Upper lobe of left lung (tissue), 6 donors: ENCODE measurements at regions not wholly inside any gene's neighbourhood (a gene's known extent, or its start where the extent isn't known, plus 50 kb on each side); places are given as distances from the start of the nearest gene placed in this dataset.

Experiments
- ATAC-seq, 2 donors: fragments of 200-7000 bp; cut with Tn5 transposase; one replicate each; pipeline ENCODE4 v1.9.1; 2022; ENCODE audit warnings: mild to moderate bottlenecking in 2 of 2, moderate library complexity in 2 of 2; ENCODE audit not compliant: low FRiP score in 2 of 2
- DNase-seq, 2 donors: peaks; one replicate each; pipeline ENCODE4 v3.0.0-alpha.2; 2019 to 2020
- H3K27ac ChIP-seq, 4 donors: fragments of 200-600 bp; sonication (generic); one replicate each; pipeline ENCODE4 v1.5.1; 2016 to 2019
- H3K27me3 ChIP-seq, 4 donors: fragments of 200-600 bp; sonication (generic); one replicate each; pipeline ENCODE4 v1.5.1; 2017 to 2019
- H3K36me3 ChIP-seq, 4 donors: fragments of 200-600 bp; sonication (generic); one replicate each; pipeline ENCODE4 v1.5.1; 2016 to 2019
- H3K4me1 ChIP-seq, 4 donors: fragments of 200-600 bp; sonication (generic); one replicate each; pipeline ENCODE4 v1.5.1; 2018 to 2019
- H3K4me3 ChIP-seq, 4 donors: fragments of 200-600 bp; sonication (generic); one replicate each; pipeline ENCODE4 v1.5.1; 2017 to 2019; ENCODE audit warnings: mild to moderate bottlenecking in 2 of 4, moderate library complexity in 1 of 4
- H3K9me3 ChIP-seq, 4 donors: fragments of 200-600 bp; sonication (generic); one replicate each; pipeline ENCODE4 v1.5.1; 2018 to 2019
- CTCF ChIP-seq, 6 experiments: fragments of 450-650 bp in 4 of 6; fragments of 200-600 bp in 2 of 6; sonication (generic) in 2 of 6; IDR thresholded peaks; one replicate each; pipeline ENCODE4 v1.5.1; 2016 to 2019; ENCODE audit warnings: antibody characterized with exemption in 6 of 6
- EP300 ChIP-seq, 4 donors: sonication (generic); formaldehyde crosslinking; IDR thresholded peaks; one replicate each; pipeline ENCODE4 v1.5.1; 2017; ENCODE audit warnings: antibody characterized with exemption in 4 of 4, control low read depth in 2 of 4
- POLR2A ChIP-seq, 4 donors: fragments of 450-650 bp; IDR thresholded peaks; one replicate each; pipeline ENCODE4 v1.5.1; 2016 to 2017; ENCODE audit warnings: antibody characterized with exemption in 4 of 4, mild to moderate bottlenecking in 2 of 4
- POLR2AphosphoS5 ChIP-seq, 2 donors: sonication (generic); formaldehyde crosslinking; IDR thresholded peaks; one replicate each; pipeline ENCODE4 v1.5.1; 2017; ENCODE audit warnings: antibody characterized with exemption in 2 of 2
- WGBS, 2 donors: methylation state at CpG; one replicate each; pipeline ENCODE4 v1.1.5; 2017 to 2018; 5-methylcytosine and 5-hydroxymethylcytosine counted together
- donor health status: DM: no; HTN: no; CAD: no; lungs with moderate emphysema.
- donor health status: DM: no; HTN: yes; CAD: no; lungs with severe emphysema.

- no peaks in the 10 kb centered on the region for H3K36me3 ChIP-seq
- DNase-seq (no peak), ATAC-seq (no peak)
- no peaks in the 10 kb centered on the region for H3K27me3 ChIP-seq
- H3K27ac ChIP-seq, result no peak overlapping the region
- H3K4me1 ChIP-seq, result peaks cover 0 to 5% (median 0%) of the 10 kb centered on the region in 4 donors
- no peaks in the 10 kb centered on the region for H3K9me3 ChIP-seq
- TF ChIP-seq CTCF (IDR thresholded peaks at IDR 0.05), result no peak
- no peak for TF ChIP-seq POLR2AphosphoS5 (IDR thresholded peaks at IDR 0.05)
- no peak for TF ChIP-seq POLR2A (IDR thresholded peaks at IDR 0.05)
- no peak overlapping the region for H3K4me3 ChIP-seq
- 80 to 87% methylated on average over 3 of the region's 3 CpGs for WGBS, 2 donors
These were observed 65.4 kb upstream of the ERCC6L2 start for GRCh38 chr9:95810133-95810532.

GRCh38 chr9:95809686-95810085, 65.8 kb upstream of the ERCC6L2 start:
- peaks cover 0 to 5% (median 0%) of the 10 kb centered on the region in 4 donors for H3K4me1 ChIP-seq
- no peaks in the 10 kb centered on the region for H3K9me3 ChIP-seq
- 79 to 95% methylated on average over 2 of the region's 2 CpGs for WGBS, 2 donors
- H3K27me3 ChIP-seq, result no peaks in the 10 kb centered on the region
- ATAC-seq, result no peak
- no peaks in the 10 kb centered on the region for H3K36me3 ChIP-seq
- no peak overlapping the region for H3K27ac ChIP-seq
- no peak for TF ChIP-seq EP300 (IDR thresholded peaks at IDR 0.05)
- no peak for TF ChIP-seq POLR2A (IDR thresholded peaks at IDR 0.05)
- no peak for TF ChIP-seq POLR2AphosphoS5 (IDR thresholded peaks at IDR 0.05)
- DNase-seq, result no peak
- no peak overlapping the region for H3K4me3 ChIP-seq

GRCh38 chr9:95808011-95808410, 67.5 kb upstream of the ERCC6L2 start:
- Histone ChIP-seq H3K4me3 (no peak overlapping the region), H3K9me3 (no peaks in the 10 kb centered on the region), H3K27me3 (no peaks in the 10 kb centered on the region), H3K27ac (peak overlapping the region in 1 of 4 donors; percentile 7), H3K36me3 (no peaks in the 10 kb centered on the region), H3K4me1 (peaks cover 0 to 5% (median 0%) of the 10 kb centered on the region in 4 donors)
- 53 to 62% methylated on average over 3 of the region's 3 CpGs for WGBS, 2 donors
- TF ChIP-seq POLR2A (IDR thresholded peaks at IDR 0.05) (no peak), POLR2AphosphoS5 (IDR thresholded peaks at IDR 0.05) (no peak), CTCF (IDR thresholded peaks at IDR 0.05) (no peak), EP300 (IDR thresholded peaks at IDR 0.05) (no peak)
- no peak for ATAC-seq
- DNase-seq, result no peak

GRCh38 chr9:95807326-95807947, 68.1 kb upstream of the ERCC6L2 start:
- Histone ChIP-seq H3K9me3 (no peaks in the 10 kb centered on the region), H3K27ac (peak overlapping the region in 1 of 4 donors; percentile 7), H3K4me1 (peaks cover 0 to 5% (median 0%) of the 10 kb centered on the region in 4 donors), H3K27me3 (no peaks in the 10 kb centered on the region), H3K36me3 (no peaks in the 10 kb centered on the region), H3K4me3 (no peak overlapping the region)
- DNase-seq, result no peak
- no peak for ATAC-seq
- WGBS, 2 donors, result 52 to 60% methylated on average over 5 of the region's 5 CpGs
- TF ChIP-seq CTCF (IDR thresholded peaks at IDR 0.05) (no peak), POLR2A (IDR thresholded peaks at IDR 0.05) (no peak), EP300 (IDR thresholded peaks at IDR 0.05) (no peak), POLR2AphosphoS5 (IDR thresholded peaks at IDR 0.05) (no peak)

- ATAC-seq, result no peak
- TF ChIP-seq CTCF (IDR thresholded peaks at IDR 0.05) (no peak), EP300 (IDR thresholded peaks at IDR 0.05) (no peak), POLR2AphosphoS5 (IDR thresholded peaks at IDR 0.05) (no peak), POLR2A (IDR thresholded peaks at IDR 0.05) (no peak)
- Histone ChIP-seq H3K9me3 (no peaks in the 10 kb centered on the region), H3K27me3 (no peaks in the 10 kb centered on the region), H3K4me3 (no peak overlapping the region), H3K36me3 (no peaks in the 10 kb centered on the region), H3K27ac (no peak overlapping the region), H3K4me1 (peaks cover 0 to 4% (median 0%) of the 10 kb centered on the region in 4 donors)
- DNase-seq, result no peak
- WGBS, 2 donors, result 94 to 98% methylated on average over 4 of the region's 4 CpGs
These were observed 72.3 kb upstream of the ERCC6L2 start for GRCh38 chr9:95803197-95803596.
